Fibroblast of lung (primary cell): ENCODE measurements at regions not wholly inside any gene's neighbourhood (a gene's known extent, or its start where the extent isn't known, plus 50 kb on each side); places are given as distances from the start of the nearest gene placed in this dataset.

ENCODE experiments used
- CTCF ChIP-seq, 2 donors: IDR thresholded peaks in 1 of 2; conservative IDR thresholded peaks in 1 of 2; 1 replicate in 1 of 2; 2 replicates in 1 of 2; pipeline ENCODE4 v1.5.1; 2011 to 2012; ENCODE audit warnings: low read length in 2 of 2, control low read depth in 1 of 2, inconsistent platforms in 1 of 2, low read depth in 1 of 2, mild to moderate bottlenecking in 1 of 2
- EZH2 ChIP-seq: IDR thresholded peaks from 2 replicates; pipeline ENCODE4 v1.5.1; 2012; ENCODE audit warnings: low read length, control low read depth, mild to moderate bottlenecking; ENCODE audit errors: missing control alignments

GRCh38 chr4:175970072-175970471 is 95.6 kb upstream of the WDR17 start:
- TF ChIP-seq CTCF (conservative IDR thresholded peaks at IDR 0.05 in 1 of 2, IDR thresholded peaks at IDR 0.05 in 1 of 2; ENCODE audit: low read depth in 1 of 2, low read length in 2 of 2) (no peak), EZH2 (no peak)
